ENCODE measurements at regions not wholly inside any gene's neighbourhood (a gene's known extent, or its start where the extent isn't known, plus 50 kb on each side); places are given as distances from the start of the nearest gene placed in this dataset.

GRCh38 chr4:120144041-120144440 is 77.4 kb upstream of the MAD2L1 start:
- no peak for TF ChIP-seq CTCF (IDR thresholded peaks at IDR 0.05; ENCODE audit: poor library complexity, severe bottlenecking)
- no peak for TF ChIP-seq POLR2AphosphoS5 (IDR thresholded peaks at IDR 0.05)
- TF ChIP-seq TAF1 (IDR thresholded peaks at IDR 0.05; ENCODE audit: low read depth), result no peak
- TF ChIP-seq REST (IDR thresholded peaks at IDR 0.05; ENCODE audit: borderline replicate concordance), result no peak
- no peak for TF ChIP-seq EZH2 (IDR thresholded peaks at IDR 0.05; ENCODE audit: borderline replicate concordance, insufficient read depth, low read length, poor library complexity, severe bottlenecking)
- no peak for TF ChIP-seq RAD21 (conservative IDR thresholded peaks at IDR 0.05)
- no peak for TF ChIP-seq MXI1 (conservative IDR thresholded peaks at IDR 0.05; ENCODE audit: poor library complexity, severe bottlenecking)
- no peak for TF ChIP-seq EP300 (conservative IDR thresholded peaks at IDR 0.05; ENCODE audit: poor library complexity, severe bottlenecking)
- TF ChIP-seq SMC3 (conservative IDR thresholded peaks at IDR 0.05; ENCODE audit: poor library complexity), result no peak
